Stimulated activated CD4-positive, alpha-beta T cell treated with anti-CD3 and anti-CD28 coated beads, Interleukin-12 subunit alpha, Interleukin-12 subunit beta, amount 100 ng/mL, for 24 hours (primary cell): ENCODE measurements at regions not wholly inside any gene's neighbourhood (a gene's known extent, or its start where the extent isn't known, plus 50 kb on each side); places are given as distances from the start of the nearest gene placed in this dataset.

Experiments used
- DNase-seq, 2 experiments: peaks; one replicate each; pipeline ENCODE4 v3.0.0-alpha.2; 2020; ENCODE audit warnings: low read depth in 2 of 2

- DNase-seq: no peak
Observed at GRCh38 chrX:20432746-20433387, 166.2 kb upstream of the RPS6KA3 start.

DNA sequence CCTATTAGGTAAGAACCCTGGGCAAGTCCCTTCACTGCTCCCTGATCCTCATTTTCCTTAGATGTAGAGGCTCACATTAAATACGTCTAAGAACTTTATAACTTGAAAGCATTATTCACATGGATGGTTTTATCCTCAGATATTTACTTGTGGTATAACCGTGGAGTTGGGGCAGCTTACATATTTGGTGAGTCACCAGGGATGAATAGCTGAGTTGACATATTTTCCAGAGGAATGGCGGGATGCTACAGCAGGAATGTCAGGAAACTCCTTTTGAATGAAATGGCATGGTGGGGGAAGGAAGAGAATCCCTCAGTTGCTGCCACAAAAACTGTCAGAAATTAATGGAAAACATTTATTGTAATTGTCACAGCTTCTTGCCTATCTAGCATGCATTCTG lies 165.3 kb upstream of the RPS6KA3 start:
- no peak for DNase-seq

DNA sequence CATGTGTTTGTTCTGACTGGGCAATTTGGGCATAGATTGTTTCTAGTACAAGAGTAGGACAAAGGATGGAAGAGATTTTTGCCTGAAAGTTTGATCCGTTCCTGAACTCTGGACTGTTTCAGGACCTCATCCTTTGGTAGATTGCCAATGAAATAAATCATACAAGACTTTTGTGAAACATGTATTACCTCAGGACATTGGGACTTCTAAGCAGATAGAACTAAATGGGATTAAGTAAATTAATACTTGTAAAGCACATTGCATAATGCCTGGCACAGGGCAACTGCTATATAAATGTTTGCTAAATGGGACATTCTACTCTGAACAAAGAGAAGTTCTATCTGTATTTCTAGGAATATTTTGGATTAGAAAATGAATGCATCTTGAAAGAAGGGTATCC lies 164.8 kb upstream of the RPS6KA3 start:
- DNase-seq: no peak

- DNase-seq: no peak
Observed at GRCh38 chrX:20427173-20427770, 160.6 kb upstream of the RPS6KA3 start.

DNA sequence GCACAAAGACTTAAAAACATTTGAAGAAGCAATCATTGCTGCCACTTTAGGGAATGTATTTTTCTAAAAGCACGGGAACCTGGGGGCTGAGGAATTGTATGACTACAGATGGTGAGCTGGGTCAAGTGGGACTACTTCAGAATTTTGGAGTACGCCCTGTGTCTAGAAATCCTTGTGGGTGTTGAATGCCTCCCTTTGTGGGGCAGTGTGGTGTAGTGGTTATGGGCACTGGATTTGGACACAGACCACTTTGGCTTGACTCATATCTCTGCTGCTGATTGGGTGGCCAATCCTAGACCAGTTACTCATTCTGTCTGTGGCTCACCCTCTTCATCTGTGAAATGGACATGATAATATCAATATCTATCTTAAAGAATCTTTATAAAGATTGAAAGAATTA lies 155.0 kb upstream of the RPS6KA3 start:
- DNase-seq: no peak

DNA sequence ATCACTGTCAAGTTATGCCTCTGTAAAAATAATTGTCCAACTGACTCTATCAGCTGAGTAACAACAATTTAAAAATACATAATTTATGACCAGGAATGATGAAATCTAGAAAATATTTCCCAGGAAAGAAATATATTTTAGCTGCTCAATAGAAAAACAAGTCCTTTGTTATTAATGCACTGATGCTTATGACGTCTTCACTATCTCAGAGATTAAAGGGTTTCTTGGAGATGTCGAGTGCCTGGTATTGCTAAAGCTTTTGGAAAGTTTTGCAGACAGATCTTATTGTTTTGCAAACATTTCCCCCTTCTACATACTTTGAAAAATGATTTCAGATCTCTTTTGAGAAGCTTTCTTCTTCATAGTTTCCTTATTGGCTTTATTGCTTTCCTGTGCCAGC lies 154.6 kb upstream of the RPS6KA3 start:
- no peak for DNase-seq

DNA sequence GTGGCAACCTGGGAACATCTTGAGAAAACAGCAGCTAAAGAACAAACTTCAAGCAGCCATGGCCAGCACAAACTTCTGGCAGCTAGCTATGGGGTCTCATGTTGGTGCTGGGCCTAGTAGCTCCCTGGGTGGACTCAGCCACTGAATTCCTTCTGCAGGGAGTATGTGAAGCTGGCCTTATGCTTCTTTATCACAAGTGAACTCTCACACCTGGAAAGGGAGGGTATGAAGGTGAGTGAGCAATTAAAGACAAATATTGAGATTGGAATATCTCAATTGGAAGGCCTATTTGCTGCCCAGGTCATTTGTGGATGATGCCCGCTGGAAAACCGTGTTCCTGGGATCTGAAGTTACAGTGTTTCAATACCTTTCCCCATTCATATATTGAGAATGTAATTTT lies 153.3 kb upstream of the RPS6KA3 start:
- no peak for DNase-seq

DNA sequence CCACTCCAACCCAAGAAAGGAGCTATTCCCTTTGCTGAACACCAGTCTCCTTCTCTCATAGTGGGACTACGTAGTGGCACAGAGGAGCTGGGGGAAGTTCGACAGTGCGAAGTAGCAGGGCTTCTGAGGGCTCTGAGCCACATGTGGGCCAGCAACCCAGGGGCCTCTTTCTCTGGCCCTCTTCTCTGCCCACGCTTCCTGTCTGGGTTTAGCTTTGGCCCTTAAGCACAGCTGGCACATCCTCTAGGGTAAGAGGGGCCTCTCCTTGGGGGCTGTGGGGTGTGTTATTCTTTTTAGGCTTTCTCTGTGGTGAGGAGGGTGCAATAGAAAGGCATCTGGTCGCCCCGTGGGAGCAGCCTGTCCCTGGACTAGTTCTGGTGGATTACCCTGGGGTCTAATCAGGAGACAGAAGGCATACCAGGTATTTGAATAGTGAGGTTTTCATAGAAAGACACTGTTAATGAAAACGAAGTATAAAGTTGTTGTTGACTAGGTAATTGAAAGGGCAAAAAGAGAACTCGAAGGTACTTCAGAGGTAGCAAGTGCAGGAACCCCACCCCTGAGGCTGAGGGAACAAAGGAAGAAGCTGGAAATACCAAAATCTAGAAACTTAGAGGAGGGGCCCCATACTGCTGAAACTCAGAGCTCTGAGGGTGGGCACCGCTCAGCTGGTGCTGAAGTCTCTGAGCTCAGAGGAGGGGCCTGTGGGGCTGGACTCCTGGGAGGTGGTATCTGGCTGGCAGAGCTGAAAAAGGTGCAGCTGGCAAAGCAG lies 151.9 kb upstream of the RPS6KA3 start:
- DNase-seq: no peak

GRCh38 chrX:20414762-20415445 lies 148.2 kb upstream of the RPS6KA3 start:
- DNase-seq: no peak

DNA sequence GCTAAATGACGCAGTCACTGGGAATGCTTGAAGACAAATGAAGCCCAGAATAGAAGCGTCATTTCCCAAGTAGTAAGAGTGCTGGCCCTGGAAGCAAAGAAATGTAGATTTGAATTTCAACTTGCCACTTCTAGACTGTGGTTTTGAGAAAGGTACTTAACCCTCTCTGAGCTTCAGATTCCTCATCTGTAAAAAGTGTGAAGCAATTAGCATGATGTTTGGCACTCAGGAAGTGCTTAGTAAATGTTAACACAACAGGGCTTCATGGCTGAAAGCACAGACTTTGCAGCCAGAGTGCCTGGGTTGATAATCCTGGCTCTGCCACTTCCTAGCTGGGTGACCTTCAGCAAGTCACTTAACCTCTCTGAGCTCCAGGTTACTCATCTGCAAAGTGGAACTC lies 147.4 kb upstream of the RPS6KA3 start:
- DNase-seq: no peak

GRCh38 chrX:20412871-20413486 lies 146.3 kb upstream of the RPS6KA3 start:
- DNase-seq: no peak

- no peak for DNase-seq
Observed at GRCh38 chrX:20410540-20410939, 143.8 kb upstream of the RPS6KA3 start.

DNA sequence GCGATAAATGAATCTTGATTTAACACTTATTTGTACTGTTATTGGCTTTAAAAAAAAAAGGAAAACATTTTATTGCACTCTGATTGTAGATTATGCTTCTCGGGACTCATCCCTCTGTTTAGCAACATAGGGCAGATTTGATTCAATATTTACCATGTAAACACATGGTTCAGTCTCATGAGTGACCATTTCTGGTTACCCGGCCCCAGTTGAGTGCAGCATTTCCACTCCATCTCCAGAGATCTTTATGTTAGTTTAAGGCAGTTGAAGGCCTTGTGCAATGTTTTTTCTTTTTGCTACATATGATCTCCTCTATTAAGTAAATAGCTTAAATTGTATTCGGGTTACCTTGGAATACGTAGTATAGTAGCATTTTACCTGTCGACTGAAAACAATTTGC lies 143.3 kb upstream of the RPS6KA3 start:
- DNase-seq: no peak

DNA sequence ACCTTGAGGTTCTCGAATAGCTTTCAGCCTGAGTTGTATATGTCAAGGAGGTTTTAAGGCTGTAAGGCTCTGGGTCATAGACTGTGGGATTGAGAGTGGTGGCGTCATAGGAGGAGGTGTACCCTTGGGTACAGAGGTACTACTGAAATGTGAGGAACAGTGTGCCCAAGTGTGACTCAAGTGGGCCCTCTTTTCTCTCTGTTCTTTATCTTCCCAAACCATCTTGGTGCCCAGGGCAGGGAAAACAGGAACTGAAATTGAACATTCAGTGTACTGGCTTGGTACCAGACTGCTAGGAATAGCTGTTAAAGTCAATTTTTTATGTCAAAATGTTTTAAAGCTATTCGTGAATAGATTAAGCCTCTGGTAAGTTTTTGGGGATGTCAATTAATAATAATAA lies 136.2 kb upstream of the RPS6KA3 start:
- DNase-seq: no peak

GRCh38 chrX:20399728-20400414 lies 133.2 kb upstream of the RPS6KA3 start:
- no peak for DNase-seq

DNA sequence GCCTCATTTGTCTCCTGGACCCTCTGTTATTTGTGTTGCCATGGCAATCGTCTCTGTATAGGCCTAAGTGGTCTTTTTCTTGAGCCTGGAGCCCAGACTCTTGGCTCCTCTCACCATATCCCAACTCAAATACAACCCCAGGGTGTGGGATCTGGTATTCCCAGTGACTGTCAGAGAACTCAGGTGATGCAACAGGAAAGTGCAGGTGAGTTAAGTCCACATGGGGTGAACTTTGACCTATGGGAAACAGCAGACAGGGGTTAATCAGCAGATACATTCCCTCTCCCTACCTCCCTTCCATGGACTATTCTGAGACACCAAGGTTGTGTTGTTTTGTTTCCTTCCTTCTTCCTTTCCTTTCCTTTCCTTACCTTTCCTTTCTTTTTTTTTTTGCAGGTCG lies 130.9 kb upstream of the RPS6KA3 start:
- DNase-seq: no peak

- no peak for DNase-seq
Observed at GRCh38 chrX:20394451-20394850, 127.7 kb upstream of the RPS6KA3 start.

- no peak for DNase-seq
Observed at GRCh38 chrX:20393944-20394343, 127.2 kb upstream of the RPS6KA3 start.

DNA sequence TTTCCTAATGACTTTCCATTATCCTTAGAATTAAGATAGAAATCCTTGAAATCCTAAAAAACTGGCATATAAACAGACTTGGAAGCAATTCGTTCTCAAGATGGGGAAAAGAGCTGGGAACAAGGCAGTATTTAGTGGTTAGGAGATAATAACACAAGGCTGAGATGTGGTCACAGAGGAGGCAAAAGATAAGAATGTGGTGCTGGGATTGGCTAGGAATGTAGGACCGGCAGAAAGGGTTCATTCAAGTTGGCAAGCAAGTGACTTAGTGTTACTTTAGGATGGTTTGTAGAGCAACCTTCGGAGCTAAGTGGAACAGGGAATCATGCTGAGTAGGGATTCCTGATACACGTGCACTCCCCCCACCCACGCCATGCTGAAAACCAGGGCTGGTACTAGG lies 121.9 kb upstream of the RPS6KA3 start:
- DNase-seq: no peak

DNA sequence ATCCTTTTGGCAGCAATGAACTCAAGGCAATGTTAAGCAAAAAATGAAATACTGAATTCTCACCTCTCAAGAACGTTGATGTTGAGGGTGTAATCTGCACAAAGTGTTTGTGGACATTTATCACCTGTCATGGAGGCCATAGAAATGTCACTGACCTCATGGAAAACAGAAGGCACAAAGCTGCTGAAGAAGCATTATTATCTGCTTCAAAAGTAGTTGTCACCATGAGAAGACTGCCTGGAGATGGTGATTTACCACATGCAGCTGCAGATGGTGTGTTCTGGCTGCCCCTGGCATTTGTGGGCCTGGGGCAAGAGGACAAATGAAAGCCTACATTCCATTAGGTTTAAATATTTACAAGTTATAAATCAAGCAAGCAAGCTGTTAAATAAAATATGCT lies 116.8 kb upstream of the RPS6KA3 start:
- DNase-seq: no peak

DNA sequence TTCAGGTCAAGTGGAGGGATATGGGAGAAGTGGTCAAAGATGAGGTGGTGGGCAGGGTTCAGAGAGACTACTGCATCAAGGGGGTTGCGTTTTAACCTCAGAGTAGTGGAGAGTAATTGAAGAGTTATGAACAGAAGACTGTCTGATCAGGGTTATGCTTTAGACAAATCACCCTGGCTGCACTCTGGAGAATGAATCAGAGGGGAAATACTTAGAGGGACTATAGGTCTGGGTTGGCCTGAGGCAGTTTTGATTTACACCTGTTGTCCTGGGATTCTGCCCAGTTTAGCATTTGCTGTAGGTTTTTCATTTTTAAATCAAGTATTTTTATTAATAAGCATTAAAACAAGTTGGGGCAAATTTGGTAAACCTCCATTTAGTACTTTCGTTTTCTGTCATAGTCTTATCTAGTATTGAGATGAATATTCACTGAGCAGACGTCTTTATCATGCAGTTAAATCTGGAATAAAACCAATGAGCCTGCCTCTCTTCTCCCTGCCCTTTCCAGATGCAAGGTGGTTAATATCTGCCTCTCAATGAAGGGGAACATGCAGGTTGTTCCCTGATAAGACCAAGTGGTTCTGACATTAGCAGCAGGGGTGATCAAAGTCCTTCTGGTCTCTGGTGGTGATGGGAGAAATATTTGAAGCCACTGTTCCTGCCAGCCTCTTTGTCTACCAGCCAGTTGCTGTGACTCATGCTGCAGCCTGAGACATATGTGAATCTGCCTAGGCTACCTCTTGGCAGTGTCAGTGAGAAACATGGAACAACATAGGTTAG lies 116.0 kb upstream of the RPS6KA3 start:
- peak; percentile 1 to 2 for DNase-seq
